ENCODE measurements at regions not wholly inside any gene's neighbourhood (a gene's known extent, or its start where the extent isn't known, plus 50 kb on each side); places are given as distances from the start of the nearest gene placed in this dataset.

GRCh38 chr2:153138651-153139375 is 339.7 kb downstream of the RPRM start:
- peaks cover 2% of the 10 kb centered on the region for H3K27me3 Mint-ChIP-seq
- no peak overlapping the region for H3K4me3 Mint-ChIP-seq
- no peaks in the 10 kb centered on the region for H3K4me1 Mint-ChIP-seq (ENCODE audit: low read depth)
- H3K27ac Mint-ChIP-seq, result no peak overlapping the region
- no peaks in the 10 kb centered on the region for H3K36me3 Mint-ChIP-seq (ENCODE audit: low read depth)
- no peak for TF ChIP-seq CTCF (IDR thresholded peaks at IDR 0.05)
- no peak for ATAC-seq
- POLR2A ChIA-PET, result no interaction called here
- DNase-seq, result no peak
- CTCF ChIA-PET, result no interaction called here
- H3K9me3 Mint-ChIP-seq, result no peaks in the 10 kb centered on the region
- intact Hi-C loops (cut with micrococcal nuclease), result no loop called here

- DNase-seq, result no peak
- Mint-ChIP-seq H3K36me3 (ENCODE audit: low read depth) (no peaks in the 10 kb centered on the region), H3K4me1 (ENCODE audit: low read depth) (no peaks in the 10 kb centered on the region), H3K9me3 (no peaks in the 10 kb centered on the region), H3K27ac (no peak overlapping the region), H3K27me3 (peaks cover 2% of the 10 kb centered on the region), H3K4me3 (no peak overlapping the region)
- intact Hi-C loops (cut with micrococcal nuclease), result no loop called here
- POLR2A ChIA-PET, result no interaction called here
- CTCF ChIA-PET, result no interaction called here
- no peak for ATAC-seq
- no peak for TF ChIP-seq CTCF (IDR thresholded peaks at IDR 0.05)
Observed at GRCh38 chr2:153136216-153136615, 342.3 kb downstream of the RPRM start.

- Mint-ChIP-seq H3K36me3 (ENCODE audit: low read depth) (no peaks in the 10 kb centered on the region), H3K4me3 (no peak overlapping the region), H3K27me3 (peaks cover 2% of the 10 kb centered on the region), H3K4me1 (ENCODE audit: low read depth) (no peaks in the 10 kb centered on the region), H3K27ac (no peak overlapping the region), H3K9me3 (no peaks in the 10 kb centered on the region)
- ChIA-PET CTCF (interaction anchor here (1.0 kb wide), 1 partner anchor 274 kb away, joined by 3 read pairs; no protein-coding TSS in a partner anchor), POLR2A (no interaction called here)
- ATAC-seq (no peak), DNase-seq (no peak)
- TF ChIP-seq CTCF (IDR thresholded peaks at IDR 0.05), result no peak
- intact Hi-C loops (cut with micrococcal nuclease), result no loop called here
Observed at GRCh38 chr2:153134725-153135124, 343.8 kb downstream of the RPRM start.

- CTCF ChIA-PET, result no interaction called here
- Mint-ChIP-seq H3K4me3 (no peak overlapping the region), H3K36me3 (ENCODE audit: low read depth) (no peaks in the 10 kb centered on the region), H3K27ac (no peak overlapping the region), H3K27me3 (no peaks in the 10 kb centered on the region), H3K9me3 (no peaks in the 10 kb centered on the region), H3K4me1 (ENCODE audit: low read depth) (no peaks in the 10 kb centered on the region)
- DNase-seq, result no peak
- intact Hi-C loops (cut with micrococcal nuclease), result no loop called here
- POLR2A ChIA-PET, result no interaction called here
- ATAC-seq, result no peak
- no peak for TF ChIP-seq CTCF (IDR thresholded peaks at IDR 0.05)
Observed at GRCh38 chr2:153133716-153134115, 344.8 kb downstream of the RPRM start.

GRCh38 chr2:153132418-153132817 is 346.1 kb downstream of the RPRM start:
- Mint-ChIP-seq H3K36me3 (ENCODE audit: low read depth) (no peaks in the 10 kb centered on the region), H3K27me3 (no peaks in the 10 kb centered on the region), H3K4me1 (ENCODE audit: low read depth) (no peaks in the 10 kb centered on the region), H3K27ac (no peak overlapping the region), H3K9me3 (peaks cover 2% of the 10 kb centered on the region), H3K4me3 (no peak overlapping the region)
- CTCF ChIA-PET, result no interaction called here
- TF ChIP-seq CTCF (IDR thresholded peaks at IDR 0.05), result no peak
- intact Hi-C loops (cut with micrococcal nuclease), result no loop called here
- POLR2A ChIA-PET, result no interaction called here
- ATAC-seq, result no peak
- no peak for DNase-seq
